ENCODE measurements at regions not wholly inside any gene's neighbourhood (a gene's known extent, or its start where the extent isn't known, plus 50 kb on each side); places are given as distances from the start of the nearest gene placed in this dataset.

- Histone ChIP-seq H3K4me1 (ENCODE audit: insufficient read depth, low read length) (no peaks in the 10 kb centered on the region), H3K9ac (ENCODE audit: low read depth, low read length) (no peak overlapping the region), H3K36me3 (ENCODE audit: insufficient read depth, low read length) (no peaks in the 10 kb centered on the region), H3K9me3 (ENCODE audit: control insufficient read depth, insufficient read depth, low read length) (no peaks in the 10 kb centered on the region)
Observed at GRCh38 chr4:53671757-53672156, 80.5 kb upstream of the LNX1 start.

- no peak overlapping the region for H3K9ac ChIP-seq (ENCODE audit: low read depth, low read length)
- H3K36me3 ChIP-seq (ENCODE audit: insufficient read depth, low read length) = no peaks in the 10 kb centered on the region
- no peaks in the 10 kb centered on the region for H3K4me1 ChIP-seq (ENCODE audit: insufficient read depth, low read length)
- no peaks in the 10 kb centered on the region for H3K9me3 ChIP-seq (ENCODE audit: control insufficient read depth, insufficient read depth, low read length)
Observed at GRCh38 chr4:53659737-53660136, 68.5 kb upstream of the LNX1 start.

- Histone ChIP-seq H3K4me1 (ENCODE audit: insufficient read depth, low read length) (no peaks in the 10 kb centered on the region), H3K9me3 (ENCODE audit: control insufficient read depth, insufficient read depth, low read length) (no peaks in the 10 kb centered on the region), H3K36me3 (ENCODE audit: insufficient read depth, low read length) (no peaks in the 10 kb centered on the region), H3K9ac (ENCODE audit: low read depth, low read length) (no peak overlapping the region)
Observed at GRCh38 chr4:53659112-53659511, 67.8 kb upstream of the LNX1 start.

GRCh38 chr4:53658029-53658428 lies 66.7 kb upstream of the LNX1 start:
- H3K4me1 ChIP-seq (ENCODE audit: insufficient read depth, low read length) = no peaks in the 10 kb centered on the region
- no peaks in the 10 kb centered on the region for H3K36me3 ChIP-seq (ENCODE audit: insufficient read depth, low read length)

GRCh38 chr4:53656421-53656981 lies 65.2 kb upstream of the LNX1 start:
- no peaks in the 10 kb centered on the region for H3K36me3 ChIP-seq (ENCODE audit: insufficient read depth, low read length)
- no peaks in the 10 kb centered on the region for H3K9me3 ChIP-seq (ENCODE audit: control insufficient read depth, insufficient read depth, low read length)
- H3K9ac ChIP-seq (ENCODE audit: low read depth, low read length) = no peak overlapping the region
- no peaks in the 10 kb centered on the region for H3K4me1 ChIP-seq (ENCODE audit: insufficient read depth, low read length)

More at GRCh38 chr4:53658029-53658428, 66.7 kb upstream of the LNX1 start:
- H3K9me3 ChIP-seq (ENCODE audit: control insufficient read depth, insufficient read depth, low read length) = no peaks in the 10 kb centered on the region
- no peak overlapping the region for H3K9ac ChIP-seq (ENCODE audit: low read depth, low read length)

- H3K9me3 ChIP-seq (ENCODE audit: control insufficient read depth, insufficient read depth, low read length) = no peaks in the 10 kb centered on the region
- H3K9ac ChIP-seq (ENCODE audit: low read depth, low read length) = no peak overlapping the region
- no peaks in the 10 kb centered on the region for H3K4me1 ChIP-seq (ENCODE audit: insufficient read depth, low read length)
- no peaks in the 10 kb centered on the region for H3K36me3 ChIP-seq (ENCODE audit: insufficient read depth, low read length)
Observed at GRCh38 chr4:53654300-53654758, 63.0 kb upstream of the LNX1 start.

- H3K4me1 ChIP-seq (ENCODE audit: insufficient read depth, low read length) = no peaks in the 10 kb centered on the region
Observed at GRCh38 chr4:53653484-53654053, 62.3 kb upstream of the LNX1 start.

GRCh38 chr4:53651156-53651735 lies 60.0 kb upstream of the LNX1 start:
- no peaks in the 10 kb centered on the region for H3K9me3 ChIP-seq (ENCODE audit: control insufficient read depth, insufficient read depth, low read length)
- no peak overlapping the region for H3K9ac ChIP-seq (ENCODE audit: low read depth, low read length)
- H3K4me1 ChIP-seq (ENCODE audit: insufficient read depth, low read length) = no peaks in the 10 kb centered on the region
- H3K36me3 ChIP-seq (ENCODE audit: insufficient read depth, low read length) = no peaks in the 10 kb centered on the region

More at GRCh38 chr4:53653484-53654053, 62.3 kb upstream of the LNX1 start:
- H3K9me3 ChIP-seq (ENCODE audit: control insufficient read depth, insufficient read depth, low read length) = no peaks in the 10 kb centered on the region
- H3K36me3 ChIP-seq (ENCODE audit: insufficient read depth, low read length) = no peaks in the 10 kb centered on the region
- H3K9ac ChIP-seq (ENCODE audit: low read depth, low read length) = no peak overlapping the region

GRCh38 chr4:53649357-53649756 lies 58.1 kb upstream of the LNX1 start:
- H3K36me3 ChIP-seq (ENCODE audit: insufficient read depth, low read length) = no peaks in the 10 kb centered on the region
- no peaks in the 10 kb centered on the region for H3K4me1 ChIP-seq (ENCODE audit: insufficient read depth, low read length)
- H3K9me3 ChIP-seq (ENCODE audit: control insufficient read depth, insufficient read depth, low read length) = no peaks in the 10 kb centered on the region
- H3K9ac ChIP-seq (ENCODE audit: low read depth, low read length) = no peak overlapping the region

GRCh38 chr4:53647547-53647946 lies 56.3 kb upstream of the LNX1 start:
- Histone ChIP-seq H3K4me1 (ENCODE audit: insufficient read depth, low read length) (no peaks in the 10 kb centered on the region), H3K9me3 (ENCODE audit: control insufficient read depth, insufficient read depth, low read length) (no peaks in the 10 kb centered on the region), H3K9ac (ENCODE audit: low read depth, low read length) (no peak overlapping the region)

GRCh38 chr4:53646795-53647194 lies 55.5 kb upstream of the LNX1 start:
- Histone ChIP-seq H3K4me1 (ENCODE audit: insufficient read depth, low read length) (no peaks in the 10 kb centered on the region), H3K9ac (ENCODE audit: low read depth, low read length) (no peak overlapping the region; the same call in 1 of the 2 replicates), H3K9me3 (ENCODE audit: control insufficient read depth, insufficient read depth, low read length) (no peaks in the 10 kb centered on the region), H3K36me3 (ENCODE audit: insufficient read depth, low read length) (no peaks in the 10 kb centered on the region)

More at GRCh38 chr4:53647547-53647946, 56.3 kb upstream of the LNX1 start:
- no peaks in the 10 kb centered on the region for H3K36me3 ChIP-seq (ENCODE audit: insufficient read depth, low read length)

GRCh38 chr4:53645108-53645507 lies 53.8 kb upstream of the LNX1 start:
- Histone ChIP-seq H3K9me3 (ENCODE audit: control insufficient read depth, insufficient read depth, low read length) (no peaks in the 10 kb centered on the region), H3K36me3 (ENCODE audit: insufficient read depth, low read length) (no peaks in the 10 kb centered on the region), H3K4me1 (ENCODE audit: insufficient read depth, low read length) (no peaks in the 10 kb centered on the region), H3K9ac (ENCODE audit: low read depth, low read length) (no peak overlapping the region)

- H3K4me1 ChIP-seq (ENCODE audit: insufficient read depth, low read length) = no peaks in the 10 kb centered on the region
- H3K36me3 ChIP-seq (ENCODE audit: insufficient read depth, low read length) = no peaks in the 10 kb centered on the region
- no peaks in the 10 kb centered on the region for H3K9me3 ChIP-seq (ENCODE audit: control insufficient read depth, insufficient read depth, low read length)
- no peak overlapping the region for H3K9ac ChIP-seq (ENCODE audit: low read depth, low read length)
Observed at GRCh38 chr4:53644607-53645006, 53.3 kb upstream of the LNX1 start.
